ENCODE measurements at regions not wholly inside any gene's neighbourhood (a gene's known extent, or its start where the extent isn't known, plus 50 kb on each side); places are given as distances from the start of the nearest gene placed in this dataset.

GRCh38 chr15:57890878-57891277 is 174.6 kb downstream of the ALDH1A2 start:
- TF ChIP-seq ZNF274 (IDR thresholded peaks at IDR 0.05; ENCODE audit: low read length) = no peak
- TF ChIP-seq ZNF274 (tag by site-specific recombination; IDR thresholded peaks at IDR 0.05; ENCODE audit: borderline replicate concordance) = no peak
- no peak for TF ChIP-seq PBX3 (CRISPR knock-in tag; IDR thresholded peaks at IDR 0.05)
- TF ChIP-seq ZSCAN16 (tag by site-specific recombination; IDR thresholded peaks at IDR 0.05) = no peak
- no peak for TF ChIP-seq ZNF23 (tag by site-specific recombination; IDR thresholded peaks at IDR 0.05; ENCODE audit: borderline replicate concordance)
- TF ChIP-seq ZNF510 (tag by site-specific recombination; IDR thresholded peaks at IDR 0.05; ENCODE audit: insufficient replicate concordance) = no peak
- TF ChIP-seq ZEB2 (tag by site-specific recombination; IDR thresholded peaks at IDR 0.05) = no peak
- TF ChIP-seq ZNF292 (tag by site-specific recombination; IDR thresholded peaks at IDR 0.05; ENCODE audit: borderline replicate concordance, low read depth) = no peak
- TF ChIP-seq ZNF48 (tag by site-specific recombination; IDR thresholded peaks at IDR 0.05) = no peak
- no peak for TF ChIP-seq CTCF (tag by site-specific recombination; IDR thresholded peaks at IDR 0.05)
- TF ChIP-seq ZNF600 (tag by site-specific recombination; IDR thresholded peaks at IDR 0.05) = no peak
- no peak for TF ChIP-seq HOXC10 (CRISPR knock-in tag; IDR thresholded peaks at IDR 0.05)
- no peak for TF ChIP-seq ZNF785 (tag by site-specific recombination; IDR thresholded peaks at IDR 0.05)
- TF ChIP-seq ZNF645 (tag by site-specific recombination; IDR thresholded peaks at IDR 0.05) = no peak
- no peak for TF ChIP-seq ZNF670 (tag by site-specific recombination; IDR thresholded peaks at IDR 0.05; ENCODE audit: low read depth)
- TF ChIP-seq EGR2 (tag by site-specific recombination; IDR thresholded peaks at IDR 0.05; ENCODE audit: low read depth) = no peak
- ChIA-PET CTCF (interaction anchor here (0.5 to 1.5 kb wide), 4 partner anchors 25 to 398 kb away, joined by 3 to 5 read pairs (median 4); no protein-coding TSS in a partner anchor), POLR2A (interaction anchor here (0.6 kb wide), 1 partner anchor 537 kb away, joined by 7 read pairs; no protein-coding TSS in a partner anchor)
- Histone ChIP-seq H3K4me3 (ENCODE audit: low read depth, low read length) (no peak overlapping the region), H3K36me3 (ENCODE audit: control insufficient read depth in 2 of 2, insufficient read depth in 1 of 2, low read length in 2 of 2) (no peaks in the 10 kb centered on the region), H3K27ac (ENCODE audit: extremely low read depth, low read depth, low read length) (no peak overlapping the region), H3K9me3 (ENCODE audit: control insufficient read depth, insufficient read depth, low read depth, low read length) (no peaks in the 10 kb centered on the region), H3K4me1 (ENCODE audit: control insufficient read depth, insufficient read depth, low read length) (no peaks in the 10 kb centered on the region)

GRCh38 chr15:57892181-57892580 is 173.3 kb downstream of the ALDH1A2 start:
- TF ChIP-seq ZNF530 (tag by site-specific recombination; IDR thresholded peaks at IDR 0.05; ENCODE audit: low read depth) (no peak), ZNF433 (tag by site-specific recombination; IDR thresholded peaks at IDR 0.05; ENCODE audit: low read depth) (no peak), ZSCAN4 (tag by site-specific recombination; IDR thresholded peaks at IDR 0.05) (no peak), ZNF202 (tag by site-specific recombination; IDR thresholded peaks at IDR 0.05; ENCODE audit: borderline replicate concordance) (no peak)
- Histone ChIP-seq H3K4me1 (ENCODE audit: control insufficient read depth, insufficient read depth, low read length) (no peaks in the 10 kb centered on the region), H3K4me3 (ENCODE audit: low read depth, low read length) (no peak overlapping the region), H3K36me3 (ENCODE audit: control insufficient read depth in 2 of 2, insufficient read depth in 1 of 2, low read length in 2 of 2) (no peaks in the 10 kb centered on the region), H3K9me3 (ENCODE audit: control insufficient read depth, insufficient read depth, low read depth, low read length) (no peaks in the 10 kb centered on the region), H3K27ac (ENCODE audit: extremely low read depth, low read depth, low read length) (no peak overlapping the region)
- ChIA-PET POLR2A (no interaction called here), CTCF (interaction anchor here (1.4 kb wide), 1 partner anchor 32 kb away, joined by 5 read pairs; no protein-coding TSS in a partner anchor)

Measured in HEK293 (cell line).